ENCODE measurements at regions not wholly inside any gene's neighbourhood (a gene's known extent, or its start where the extent isn't known, plus 50 kb on each side); places are given as distances from the start of the nearest gene placed in this dataset.

GRCh38 chr2:136550181-136550580 lies 215.2 kb upstream of the THSD7B start:
- TF ChIP-seq EZH2 (IDR thresholded peaks at IDR 0.05; ENCODE audit: insufficient read depth, low read length) (no peak), CTCF (IDR thresholded peaks at IDR 0.05; ENCODE audit: insufficient read depth, low read depth, low read length) (no peak)
